ENCODE measurements at regions not wholly inside any gene's neighbourhood (a gene's known extent, or its start where the extent isn't known, plus 50 kb on each side); places are given as distances from the start of the nearest gene placed in this dataset.

DNA sequence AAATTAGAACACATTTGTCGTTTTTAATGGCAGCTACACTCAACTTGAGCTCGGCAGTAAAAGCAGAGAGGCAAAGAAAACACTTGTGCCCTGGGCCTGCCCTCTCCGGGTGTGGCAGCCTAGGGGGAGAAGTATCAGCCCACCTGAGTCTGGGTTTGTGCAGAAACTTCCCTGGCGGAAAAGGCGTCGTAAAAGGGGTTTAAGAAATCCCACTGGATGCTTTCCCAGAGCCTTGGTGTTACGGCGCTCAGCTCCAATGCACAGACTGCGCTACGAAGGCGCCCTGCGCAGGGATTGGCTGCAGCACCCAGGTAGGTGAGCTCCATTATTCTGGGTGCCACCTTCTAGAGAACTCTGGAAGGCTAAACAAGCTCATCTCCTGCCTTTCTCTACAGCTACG lies 461.5 kb upstream of the NR2F2 start:
- no peaks in the 10 kb centered on the region for H3K9me3 Mint-ChIP-seq (ENCODE audit: low read depth, unreplicated experiment)
- H3K4me3 Mint-ChIP-seq (ENCODE audit: low read depth, unreplicated experiment): no peak overlapping the region
- H3K4me1 Mint-ChIP-seq (ENCODE audit: low read depth, unreplicated experiment): no peaks in the 10 kb centered on the region
- BruUV-seq (replicated peaks): no TSS peak
- no peaks in the 10 kb centered on the region for H3K27me3 Mint-ChIP-seq (ENCODE audit: unreplicated experiment)
- intact Hi-C loops (cut with micrococcal nuclease; ENCODE audit: unreplicated experiment): no loop called here
- DNase-seq: no peak
- CTCF ChIA-PET: interaction anchor here (0.6 kb wide), 1 partner anchor 458 kb away, joined by 3 read pairs; no protein-coding TSS in a partner anchor
- H3K36me3 Mint-ChIP-seq (ENCODE audit: insufficient read depth, unreplicated experiment): no peaks in the 10 kb centered on the region
- no peak overlapping the region for H3K27ac Mint-ChIP-seq (ENCODE audit: unreplicated experiment)
- TF ChIP-seq, protein P1, sequence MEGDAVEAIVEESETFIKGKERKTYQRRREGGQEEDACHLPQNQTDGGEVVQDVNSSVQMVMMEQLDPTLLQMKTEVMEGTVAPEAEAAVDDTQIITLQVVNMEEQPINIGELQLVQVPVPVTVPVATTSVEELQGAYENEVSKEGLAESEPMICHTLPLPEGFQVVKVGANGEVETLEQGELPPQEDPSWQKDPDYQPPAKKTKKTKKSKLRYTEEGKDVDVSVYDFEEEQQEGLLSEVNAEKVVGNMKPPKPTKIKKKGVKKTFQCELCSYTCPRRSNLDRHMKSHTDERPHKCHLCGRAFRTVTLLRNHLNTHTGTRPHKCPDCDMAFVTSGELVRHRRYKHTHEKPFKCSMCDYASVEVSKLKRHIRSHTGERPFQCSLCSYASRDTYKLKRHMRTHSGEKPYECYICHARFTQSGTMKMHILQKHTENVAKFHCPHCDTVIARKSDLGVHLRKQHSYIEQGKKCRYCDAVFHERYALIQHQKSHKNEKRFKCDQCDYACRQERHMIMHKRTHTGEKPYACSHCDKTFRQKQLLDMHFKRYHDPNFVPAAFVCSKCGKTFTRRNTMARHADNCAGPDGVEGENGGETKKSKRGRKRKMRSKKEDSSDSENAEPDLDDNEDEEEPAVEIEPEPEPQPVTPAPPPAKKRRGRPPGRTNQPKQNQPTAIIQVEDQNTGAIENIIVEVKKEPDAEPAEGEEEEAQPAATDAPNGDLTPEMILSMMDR (IDR thresholded peaks at IDR 0.05; ENCODE audit: unreplicated experiment): no peak

DNA sequence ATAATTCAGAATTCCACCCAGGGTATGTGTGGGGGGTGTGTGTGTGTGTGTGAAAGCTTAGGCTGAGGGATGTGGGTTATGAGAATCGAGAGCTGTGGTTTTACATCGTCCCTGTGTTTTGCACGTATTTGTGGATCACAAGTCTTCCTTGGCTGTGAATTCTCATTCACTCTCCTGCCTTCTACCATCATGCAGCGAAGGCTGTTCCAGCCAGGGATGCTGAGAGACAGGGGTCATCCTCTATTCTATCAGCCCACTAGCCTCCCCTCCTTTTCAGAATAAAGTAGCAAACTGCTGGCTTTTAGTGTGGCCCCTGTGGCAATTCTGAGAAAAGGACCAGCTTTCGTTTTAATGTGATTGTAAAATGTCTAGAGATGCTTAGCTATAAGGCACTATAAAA lies 460.6 kb upstream of the NR2F2 start:
- intact Hi-C loops (cut with micrococcal nuclease; ENCODE audit: unreplicated experiment): no loop called here
- H3K27me3 Mint-ChIP-seq (ENCODE audit: unreplicated experiment): no peaks in the 10 kb centered on the region
- H3K4me3 Mint-ChIP-seq (ENCODE audit: low read depth, unreplicated experiment): no peak overlapping the region
- no TSS peak for BruUV-seq (replicated peaks)
- H3K36me3 Mint-ChIP-seq (ENCODE audit: insufficient read depth, unreplicated experiment): no peaks in the 10 kb centered on the region
- CTCF ChIA-PET: no interaction called here
- H3K27ac Mint-ChIP-seq (ENCODE audit: unreplicated experiment): no peak overlapping the region
- no peaks in the 10 kb centered on the region for H3K4me1 Mint-ChIP-seq (ENCODE audit: low read depth, unreplicated experiment)
- TF ChIP-seq, protein P1 (IDR thresholded peaks at IDR 0.05; ENCODE audit: unreplicated experiment): no peak
- no peaks in the 10 kb centered on the region for H3K9me3 Mint-ChIP-seq (ENCODE audit: low read depth, unreplicated experiment)
- DNase-seq: no peak

DNA sequence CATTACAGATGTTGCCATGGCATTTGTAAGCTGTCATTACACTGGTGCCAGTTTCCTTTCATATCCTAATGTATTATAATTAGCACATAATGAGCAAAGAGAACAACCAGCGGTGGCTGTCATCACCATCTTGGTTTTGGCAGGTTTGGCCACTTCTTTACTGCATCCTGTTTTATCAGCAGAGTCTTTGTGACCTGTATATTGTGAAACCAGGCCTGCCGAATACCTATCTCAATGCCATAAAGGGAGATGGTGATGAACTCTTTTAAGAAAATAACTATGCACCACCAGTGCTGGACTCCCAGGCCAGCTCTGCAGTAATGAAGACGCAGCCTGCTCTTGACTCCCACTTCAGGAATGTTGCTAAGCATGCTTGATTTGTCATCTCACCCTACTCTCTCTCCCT lies 458.1 kb upstream of the NR2F2 start:
- Mint-ChIP-seq H3K27me3 (ENCODE audit: unreplicated experiment) (no peaks in the 10 kb centered on the region), H3K4me1 (ENCODE audit: low read depth, unreplicated experiment) (no peaks in the 10 kb centered on the region), H3K9me3 (ENCODE audit: low read depth, unreplicated experiment) (no peaks in the 10 kb centered on the region), H3K27ac (ENCODE audit: unreplicated experiment) (no peak overlapping the region), H3K4me3 (ENCODE audit: low read depth, unreplicated experiment) (no peak overlapping the region), H3K36me3 (ENCODE audit: insufficient read depth, unreplicated experiment) (no peaks in the 10 kb centered on the region)
- CTCF ChIA-PET: interaction anchor here (0.5 kb wide), 2 partner anchors 316 to 613 kb away, joined by 3 read pairs; no protein-coding TSS in a partner anchor
- peak; percentile 61 for DNase-seq
- intact Hi-C loops (cut with micrococcal nuclease; ENCODE audit: unreplicated experiment): no loop called here
- no TSS peak for BruUV-seq (replicated peaks)
- TF ChIP-seq, protein P1 (IDR thresholded peaks at IDR 0.05; ENCODE audit: unreplicated experiment): no peak

DNA sequence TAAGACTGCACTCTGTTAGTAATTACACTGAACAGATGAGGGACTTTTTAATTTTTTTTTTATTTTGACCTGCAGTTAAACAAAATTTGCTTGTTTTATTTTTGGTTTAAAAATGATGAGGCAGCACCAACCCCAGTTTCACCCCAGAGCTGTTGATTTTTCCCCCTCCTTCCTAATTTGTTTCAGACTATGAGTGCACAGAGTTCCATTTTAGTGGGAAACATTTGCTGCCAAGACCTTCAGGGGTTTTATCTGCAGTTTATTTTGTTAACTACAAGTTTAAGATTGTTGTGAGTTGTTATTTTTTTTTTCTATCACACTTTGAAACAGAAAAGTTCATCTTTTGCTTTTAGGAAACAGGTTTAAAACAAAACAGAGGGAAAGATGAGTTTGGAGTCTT lies 455.9 kb upstream of the NR2F2 start:
- CTCF ChIA-PET: no interaction called here
- H3K9me3 Mint-ChIP-seq (ENCODE audit: low read depth, unreplicated experiment): no peaks in the 10 kb centered on the region
- BruUV-seq (replicated peaks): no TSS peak
- H3K27me3 Mint-ChIP-seq (ENCODE audit: unreplicated experiment): no peaks in the 10 kb centered on the region
- intact Hi-C loops (cut with micrococcal nuclease; ENCODE audit: unreplicated experiment): no loop called here
- DNase-seq: no peak
- H3K4me3 Mint-ChIP-seq (ENCODE audit: low read depth, unreplicated experiment): no peak overlapping the region
- no peaks in the 10 kb centered on the region for H3K36me3 Mint-ChIP-seq (ENCODE audit: insufficient read depth, unreplicated experiment)
- TF ChIP-seq, protein P1 (IDR thresholded peaks at IDR 0.05; ENCODE audit: unreplicated experiment): no peak
- no peak overlapping the region for H3K27ac Mint-ChIP-seq (ENCODE audit: unreplicated experiment)
- H3K4me1 Mint-ChIP-seq (ENCODE audit: low read depth, unreplicated experiment): peaks cover 8% of the 10 kb centered on the region

Data from Calu3 (cell line).